K562 (cell line): ENCODE measurements at regions not wholly inside any gene's neighbourhood (a gene's known extent, or its start where the extent isn't known, plus 50 kb on each side); places are given as distances from the start of the nearest gene placed in this dataset.
A peak's percentile ranks its signal among the peaks of the same experiment; 100 is the strongest.

Experiments
- ATAC-seq: fragments of 200-7000 bp; cut with Tn5 transposase; 3 replicates; pipeline ENCODE4 v1.9.1; 2020; ENCODE audit warnings: moderate library complexity
- BruUV-seq: library from RNA; stranded (reverse); fragments of 400-500 nt; replicated peaks from 2 replicates; lab custom pipeline; 2021; lab: Mats Ljungman, UMichigan
- CTCF ChIA-PET: fragments of 300-600 bp; formaldehyde crosslinking; extraction: SDS; loops from one replicate; lab custom pipeline; 2021; ENCODE audit warnings: low intra/inter-chr PET ratio; lab: Yijun Ruan, JAX
- POLR2A ChIA-PET: fragments of 300-600, 350-650 bp; sonication (Branson Sonifier 250); formaldehyde crosslinking; extraction: SDS; loops from one replicate; lab custom pipeline; 2021; ENCODE audit warnings: antibody characterized with exemption, inconsistent platforms; lab: Yijun Ruan, JAX
- DNase-seq, 4 experiments: peaks; one replicate each; pipeline versions ENCODE4 v3.0.0 to v3.0.0-alpha.2; 2011 to 2018; ENCODE audit warnings: low spot score in 3 of 4, mixed read lengths in 3 of 4; ENCODE audit errors: extremely low read depth in 1 of 4
- FAIRE-seq: peaks from 2 replicates; lab custom pipeline; 2011; peaks lifted over from hg19 to GRCh38; lab: Jason Lieb, UNC
- H2AFZ ChIP-seq: 2 replicates; pipeline ENCODE4 v1.6.0; 2011; ENCODE audit warnings: low read depth, low read length, control low read depth, inconsistent platforms
- H3K27ac ChIP-seq: fragments of 200-600 bp; 3 replicates; pipeline ENCODE4 v1.8.0; 2011; ENCODE audit warnings: low read depth, mild to moderate bottlenecking, control low read depth, inconsistent platforms, low read length, moderate library complexity, mixed read lengths; ENCODE audit errors: extremely low read depth
- H3K27me3 ChIP-seq, 2 experiments: fragments of 300-600 bp in 1 of 2; 2 replicates in 1 of 2; 3 replicates in 1 of 2; pipeline versions ENCODE4 v1.6.0 to v1.8.0; 2011; ENCODE audit warnings: inconsistent platforms in 2 of 2, low read length in 2 of 2, mild to moderate bottlenecking in 1 of 2, mixed read lengths in 1 of 2, moderate library complexity in 1 of 2; ENCODE audit not compliant: control insufficient read depth in 2 of 2, insufficient read depth in 2 of 2
- H3K36me3 ChIP-seq: fragments of 300-600 bp; 3 replicates; pipeline ENCODE4 v1.8.0; 2011; ENCODE audit warnings: mild to moderate bottlenecking, low read length, inconsistent platforms; ENCODE audit not compliant: control insufficient read depth, insufficient read depth
- H3K4me1 ChIP-seq, 2 experiments: fragments of 200-600 bp in 1 of 2; replicated peaks in 1 of 2; 2 replicates in 1 of 2; 3 replicates in 1 of 2; pipeline versions ENCODE4 v1.5.1 to v1.8.0; 2011; ENCODE audit warnings: inconsistent platforms in 2 of 2, low read length in 2 of 2, mild to moderate bottlenecking in 1 of 2, mixed read lengths in 1 of 2, moderate library complexity in 1 of 2; ENCODE audit not compliant: control insufficient read depth in 2 of 2, insufficient read depth in 2 of 2
- H3K4me2 ChIP-seq: 2 replicates; pipeline ENCODE4 v1.6.1; 2011; ENCODE audit warnings: low read length, control low read depth, inconsistent platforms, mixed read lengths; ENCODE audit not compliant: insufficient read depth
- H3K4me3 ChIP-seq: fragments of 200-600 bp; sonication (generic), shearing (Covaris generic); 2 replicates; pipeline ENCODE4 v1.5.1; 2016; ENCODE audit warnings: control low read depth, inconsistent platforms
- H3K79me2 ChIP-seq: fragments of 200-600 bp; 3 replicates; pipeline ENCODE4 v1.8.0; 2011; ENCODE audit warnings: low read length, inconsistent platforms; ENCODE audit not compliant: control insufficient read depth, insufficient read depth
- H3K9ac ChIP-seq, 2 experiments: 2 replicates each; pipeline versions ENCODE4 v1.6.0 to v1.6.1; 2011; ENCODE audit warnings: low read depth in 2 of 2, low read length in 2 of 2, control low read depth in 1 of 2, inconsistent platforms in 1 of 2, mild to moderate bottlenecking in 1 of 2, mixed read lengths in 1 of 2; ENCODE audit not compliant: insufficient read depth in 1 of 2
- H3K9me1 ChIP-seq: one replicate; pipeline ENCODE4 v1.6.0; 2011; ENCODE audit warnings: inconsistent platforms, mild to moderate bottlenecking, low read length, moderate library complexity; ENCODE audit not compliant: control insufficient read depth, insufficient read depth
- H3K9me3 ChIP-seq: replicated peaks from 2 replicates; pipeline ENCODE4 v1.5.1; 2011; ENCODE audit warnings: low read depth, low read length, inconsistent platforms; ENCODE audit not compliant: control insufficient read depth, insufficient read depth
- H4K20me1 ChIP-seq: replicated peaks from 2 replicates; pipeline ENCODE4 v1.6.1; 2011; ENCODE audit warnings: low read length, inconsistent platforms, mixed read lengths; ENCODE audit not compliant: control insufficient read depth, insufficient read depth
- ARHGAP35 ChIP-seq: fragments of 450-650 bp; IDR thresholded peaks from 2 replicates; pipeline ENCODE4 v1.6.1; 2018; ENCODE audit not compliant: partially characterized antibody
- CEBPB ChIP-seq: fragments of 450-650 bp; IDR thresholded peaks from 2 replicates; pipeline ENCODE4 v1.6.1; 2016; ENCODE audit warnings: missing genetic modification characterization, missing compliant biosample characterization
- CTBP1 ChIP-seq: fragments of 450-650 bp; IDR thresholded peaks from 2 replicates; pipeline ENCODE4 v1.6.1; 2016; ENCODE audit warnings: borderline replicate concordance
- FIP1L1 ChIP-seq: fragments of 200-400 bp; formaldehyde crosslinking; IDR thresholded peaks from 2 replicates; pipeline ENCODE4 v1.6.1; 2018; ENCODE audit warnings: mild to moderate bottlenecking, low read depth, low read length; ENCODE audit not compliant: poor library complexity, severe bottlenecking
- GTF2F1 ChIP-seq: IDR thresholded peaks from 2 replicates; pipeline ENCODE4 v1.6.1; 2011; ENCODE audit warnings: low read depth, low read length, improper control_type of control experiment
- HNRNPK ChIP-seq: fragments of 200-400 bp; formaldehyde crosslinking; IDR thresholded peaks from one replicate; pipeline ENCODE4 v1.6.1; 2018; ENCODE audit warnings: mild to moderate bottlenecking, low read depth, low read length; ENCODE audit not compliant: poor library complexity, severe bottlenecking
- MITF ChIP-seq: IDR thresholded peaks from 2 replicates; pipeline ENCODE4 v1.6.1; 2014; ENCODE audit warnings: antibody characterized with exemption
- MLX ChIP-seq, 2 experiments: fragments of 450-650 bp in 1 of 2; sonication (generic) in 1 of 2; formaldehyde crosslinking; conservative IDR thresholded peaks; 2 replicates each; pipeline versions ENCODE4 v1.4.0 to v1.8.1; 2020 to 2022; ENCODE audit warnings: mild to moderate bottlenecking in 1 of 2, missing genetic modification reagents in 1 of 2
- SFPQ ChIP-seq: fragments of 200-400 bp; formaldehyde crosslinking; IDR thresholded peaks from 2 replicates; pipeline ENCODE4 v1.6.1; 2017; ENCODE audit warnings: mild to moderate bottlenecking, low read depth, low read length, moderate library complexity
- SREBF1 ChIP-seq: fragments of 150-350 bp; IDR thresholded peaks from 2 replicates; pipeline ENCODE4 v1.6.1; 2014; ENCODE audit warnings: antibody characterized with exemption, low read depth, low read length, borderline replicate concordance
- TGIF2 ChIP-seq: sonication (generic); formaldehyde crosslinking; IDR thresholded peaks from 2 replicates; pipeline ENCODE4 v1.8.1; 2022; ENCODE audit warnings: mild to moderate bottlenecking, missing genetic modification reagents, moderate library complexity
- YBX1 ChIP-seq: fragments of 450-650 bp; IDR thresholded peaks from 2 replicates; pipeline ENCODE4 v1.7.1; 2016; ENCODE audit warnings: mild to moderate bottlenecking
- ZNF253 ChIP-seq: fragments of 250-450 bp; sonication (Bioruptor Pico); conservative IDR thresholded peaks from 2 replicates; pipeline ENCODE4 v1.6.1; 2021; ENCODE audit warnings: mild to moderate bottlenecking
- ZNF324 ChIP-seq: fragments of 250-450 bp; sonication (Bioruptor Pico); IDR thresholded peaks from 2 replicates; pipeline ENCODE4 v1.4.0; 2020; ENCODE audit warnings: mild to moderate bottlenecking
- ZNF699 ChIP-seq: fragments of 250-450 bp; sonication (Bioruptor Pico); IDR thresholded peaks from 2 replicates; pipeline ENCODE4 v1.8.0; 2021; ENCODE audit warnings: mild to moderate bottlenecking, moderate library complexity; ENCODE audit not compliant: insufficient replicate concordance
- WGBS: fragments of 100-300 bp; shearing (Covaris generic); methylation state at CpG from one replicate; pipeline ENCODE4 v1.1.6; 2016; ENCODE audit warnings: low coverage, mixed read lengths; ENCODE audit not compliant: insufficient coverage; ENCODE audit errors: missing lambda C conversion rate; 5-methylcytosine and 5-hydroxymethylcytosine counted together
- in situ Hi-C: fragments of 300-500 bp; cut with MboI; formaldehyde crosslinking; loops from 4 replicates; pipeline ENCODE4 v1.15.0; 2018; ENCODE audit warnings: inconsistent platforms, mixed read lengths
- intact Hi-C: fragments of 100-400 bp; cut with micrococcal nuclease; formaldehyde crosslinking; loops from 2 replicates; pipeline ENCODE4 v1.14.2; 2022
- TF ChIP-seq, protein P1 (sequence below): sonication (generic); formaldehyde crosslinking; IDR thresholded peaks from 2 replicates; pipeline ENCODE4 v1.8.0; 2022; ENCODE audit warnings: missing genetic modification reagents, mild to moderate bottlenecking, moderate library complexity, borderline replicate concordance

GRCh38 chr15:84402856-84403608 is 167.5 kb downstream of the GOLGA6L4 start:
- FAIRE-seq (peak; percentile 44), DNase-seq (no peak), ATAC-seq (no peak)
- Histone ChIP-seq H3K36me3 (no peaks in the 10 kb centered on the region), H3K79me2 (no peaks in the 10 kb centered on the region), H3K9me3 (no peaks in the 10 kb centered on the region), H3K9ac (no peak overlapping the region), H3K4me3 (no peak overlapping the region), H3K27me3 (no peaks in the 10 kb centered on the region), H3K27ac (no peak overlapping the region), H4K20me1 (no peaks in the 10 kb centered on the region), H3K4me2 (no peak overlapping the region), H3K9me1 (no peaks in the 10 kb centered on the region), H3K4me1 (peaks cover 0 to 10% of the 10 kb centered on the region in 2 experiments; a peak in 1 of 5 replicates), H2AFZ (no peak overlapping the region)
- intact Hi-C loops (no loop called here), in situ Hi-C loops (loop anchor here (25.0 kb wide), 1 partner anchor 141 kb away; no protein-coding TSS in a partner anchor)
- POLR2A ChIA-PET = no interaction called here
- 33% methylated on average over 20 of the region's 21 CpGs for WGBS
- CTCF ChIA-PET = no interaction called here
- BruUV-seq = no TSS peak
- TF ChIP-seq SFPQ (no peak), HNRNPK (no peak), FIP1L1 (no peak), CTBP1 (peak; percentile 49; the same call in 1 of the 2 replicates), MLX (CRISPR knock-in tag; conservative IDR thresholded peaks at IDR 0.05) (no peak), CEBPB (tag) (no peak), ZNF253 (no peak), ZNF324 (CRISPR knock-in tag) (no peak), YBX1 (no peak), GTF2F1 (no peak), SREBF1 (no peak), ZNF699 (no peak), MITF (no peak), ARHGAP35 (no peak), TGIF2 (CRISPR knock-in tag) (no peak)
- TF ChIP-seq, protein P1, sequence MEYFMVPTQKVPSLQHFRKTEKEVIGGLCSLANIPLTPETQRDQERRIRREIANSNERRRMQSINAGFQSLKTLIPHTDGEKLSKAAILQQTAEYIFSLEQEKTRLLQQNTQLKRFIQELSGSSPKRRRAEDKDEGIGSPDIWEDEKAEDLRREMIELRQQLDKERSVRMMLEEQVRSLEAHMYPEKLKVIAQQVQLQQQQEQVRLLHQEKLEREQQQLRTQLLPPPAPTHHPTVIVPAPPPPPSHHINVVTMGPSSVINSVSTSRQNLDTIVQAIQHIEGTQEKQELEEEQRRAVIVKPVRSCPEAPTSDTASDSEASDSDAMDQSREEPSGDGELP (CRISPR knock-in tag) = peak; percentile 40; the same call in 1 of the 2 replicates
